ENCODE measurements at regions not wholly inside any gene's neighbourhood (a gene's known extent, or its start where the extent isn't known, plus 50 kb on each side); places are given as distances from the start of the nearest gene placed in this dataset.
"Not testable (repeated sequence)": the region's sequence is repeated elsewhere in the genome, so short reads cannot be mapped to it uniquely, and the experiment has no call there.

DNA sequence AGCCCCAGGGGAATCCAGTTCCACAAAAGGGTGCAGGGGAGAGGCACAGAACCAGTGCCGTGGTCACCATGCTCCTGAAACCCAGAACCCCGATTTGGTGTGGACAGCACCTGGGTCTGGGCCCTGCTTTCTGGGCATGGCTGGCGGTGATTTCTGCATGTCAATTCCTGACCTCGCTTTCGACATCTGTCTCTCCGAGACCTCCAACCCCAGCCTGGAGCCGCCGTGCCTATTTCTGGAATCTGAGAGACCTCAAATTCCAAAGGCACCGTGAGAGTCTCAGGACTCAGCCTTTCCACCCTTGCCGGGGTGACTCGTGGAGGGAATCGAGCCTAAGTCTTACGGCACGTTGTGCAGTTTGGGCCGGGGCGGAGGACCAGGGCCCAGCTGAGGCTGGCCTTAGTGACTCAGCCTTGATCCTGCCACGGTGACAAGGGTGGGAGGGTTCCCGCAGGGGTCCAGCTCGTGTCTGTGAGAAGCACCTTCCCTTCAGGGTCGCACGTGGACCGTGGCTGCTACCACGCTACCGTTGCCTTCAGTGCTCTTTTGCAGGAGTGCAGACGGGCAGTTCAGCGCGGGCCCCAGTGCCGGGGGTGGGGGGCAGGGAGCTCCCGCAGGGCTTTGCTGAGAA, 133.7 kb downstream of the PXDC1 start:
- H3K27ac Mint-ChIP-seq, result no peak overlapping the region
- no peak for DNase-seq
- H3K36me3 Mint-ChIP-seq (ENCODE audit: low read depth), result no peaks in the 10 kb centered on the region
- peaks cover 26% of the 10 kb centered on the region for H3K4me1 Mint-ChIP-seq
- peaks cover 7% of the 10 kb centered on the region for H3K27me3 Mint-ChIP-seq (ENCODE audit: low read depth, poor library complexity)
- no peaks in the 10 kb centered on the region for H3K9me3 Mint-ChIP-seq
- H3K4me3 Mint-ChIP-seq, result no peak overlapping the region
- TF ChIP-seq, protein P1, sequence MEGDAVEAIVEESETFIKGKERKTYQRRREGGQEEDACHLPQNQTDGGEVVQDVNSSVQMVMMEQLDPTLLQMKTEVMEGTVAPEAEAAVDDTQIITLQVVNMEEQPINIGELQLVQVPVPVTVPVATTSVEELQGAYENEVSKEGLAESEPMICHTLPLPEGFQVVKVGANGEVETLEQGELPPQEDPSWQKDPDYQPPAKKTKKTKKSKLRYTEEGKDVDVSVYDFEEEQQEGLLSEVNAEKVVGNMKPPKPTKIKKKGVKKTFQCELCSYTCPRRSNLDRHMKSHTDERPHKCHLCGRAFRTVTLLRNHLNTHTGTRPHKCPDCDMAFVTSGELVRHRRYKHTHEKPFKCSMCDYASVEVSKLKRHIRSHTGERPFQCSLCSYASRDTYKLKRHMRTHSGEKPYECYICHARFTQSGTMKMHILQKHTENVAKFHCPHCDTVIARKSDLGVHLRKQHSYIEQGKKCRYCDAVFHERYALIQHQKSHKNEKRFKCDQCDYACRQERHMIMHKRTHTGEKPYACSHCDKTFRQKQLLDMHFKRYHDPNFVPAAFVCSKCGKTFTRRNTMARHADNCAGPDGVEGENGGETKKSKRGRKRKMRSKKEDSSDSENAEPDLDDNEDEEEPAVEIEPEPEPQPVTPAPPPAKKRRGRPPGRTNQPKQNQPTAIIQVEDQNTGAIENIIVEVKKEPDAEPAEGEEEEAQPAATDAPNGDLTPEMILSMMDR (IDR thresholded peaks at IDR 0.05), result no peak

GRCh38 chr6:3617192-3617631, 134.3 kb downstream of the PXDC1 start:
- H3K36me3 Mint-ChIP-seq (ENCODE audit: low read depth), result no peaks in the 10 kb centered on the region
- no peak overlapping the region for H3K4me3 Mint-ChIP-seq
- H3K4me1 Mint-ChIP-seq, result peaks cover 26% of the 10 kb centered on the region
- no peaks in the 10 kb centered on the region for H3K9me3 Mint-ChIP-seq
- H3K27me3 Mint-ChIP-seq (ENCODE audit: low read depth, poor library complexity), result peaks cover 7% of the 10 kb centered on the region
- H3K27ac Mint-ChIP-seq, result no peak overlapping the region
- no peak for DNase-seq
- TF ChIP-seq, protein P1 (IDR thresholded peaks at IDR 0.05), result no peak

GRCh38 chr6:3616565-3617176, 134.8 kb downstream of the PXDC1 start:
- H3K4me3 Mint-ChIP-seq, result no peak overlapping the region
- DNase-seq, result no peak

GRCh38 chr6:3615391-3616380, 135.8 kb downstream of the PXDC1 start:
- no peaks in the 10 kb centered on the region for H3K36me3 Mint-ChIP-seq (ENCODE audit: low read depth)
- peaks cover 10% of the 10 kb centered on the region for H3K27me3 Mint-ChIP-seq (ENCODE audit: low read depth, poor library complexity)
- TF ChIP-seq, protein P1 (IDR thresholded peaks at IDR 0.05), result no peak
- H3K9me3 Mint-ChIP-seq, result no peaks in the 10 kb centered on the region
- no peak overlapping the region for H3K27ac Mint-ChIP-seq
- no peak for DNase-seq
- H3K4me3 Mint-ChIP-seq, result no peak overlapping the region
- peaks cover 34% of the 10 kb centered on the region for H3K4me1 Mint-ChIP-seq

More at GRCh38 chr6:3616565-3617176, 134.8 kb downstream of the PXDC1 start:
- Mint-ChIP-seq H3K27me3 (ENCODE audit: low read depth, poor library complexity) (peaks cover 7% of the 10 kb centered on the region), H3K9me3 (no peaks in the 10 kb centered on the region), H3K27ac (no peak overlapping the region), H3K4me1 (peaks cover 30% of the 10 kb centered on the region), H3K36me3 (ENCODE audit: low read depth) (no peaks in the 10 kb centered on the region)
- TF ChIP-seq, protein P1 (IDR thresholded peaks at IDR 0.05), result no peak

GRCh38 chr6:3614918-3615317, 136.6 kb downstream of the PXDC1 start:
- Mint-ChIP-seq H3K4me1 (peaks cover 37% of the 10 kb centered on the region), H3K4me3 (no peak overlapping the region), H3K27me3 (ENCODE audit: low read depth, poor library complexity) (peaks cover 14% of the 10 kb centered on the region), H3K27ac (no peak overlapping the region), H3K9me3 (no peaks in the 10 kb centered on the region), H3K36me3 (ENCODE audit: low read depth) (no peaks in the 10 kb centered on the region)
- DNase-seq, result no peak
- TF ChIP-seq, protein P1 (IDR thresholded peaks at IDR 0.05), result no peak

DNA sequence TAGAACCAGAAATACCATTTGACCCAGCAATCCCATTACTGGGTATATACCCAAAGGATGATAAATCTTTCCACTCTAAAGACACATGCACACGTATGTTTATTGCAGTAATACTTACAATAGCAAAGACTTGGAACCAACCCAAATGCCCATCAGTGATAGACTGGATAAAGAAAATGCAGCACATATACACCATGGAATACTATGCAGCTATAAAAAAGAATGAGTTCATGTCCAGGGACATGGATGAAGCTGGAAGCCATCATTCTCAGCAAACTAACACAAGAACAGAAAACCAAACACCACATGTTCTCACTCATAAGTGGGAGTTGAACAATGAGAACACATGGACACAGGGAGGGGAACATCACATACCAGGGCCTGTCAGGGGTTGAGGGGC, 137.9 kb downstream of the PXDC1 start:
- H3K4me3 Mint-ChIP-seq; H3K36me3 Mint-ChIP-seq (ENCODE audit: low read depth); H3K27ac Mint-ChIP-seq; H3K9me3 Mint-ChIP-seq; DNase-seq: not testable (repeated sequence)
- Mint-ChIP-seq H3K27me3 (ENCODE audit: low read depth, poor library complexity) (peaks cover 14% of the 10 kb centered on the region), H3K4me1 (peaks cover 47% of the 10 kb centered on the region)

Data from nephron progenitor cell (in vitro differentiated cells).